ENCODE measurements at regions not wholly inside any gene's neighbourhood (a gene's known extent, or its start where the extent isn't known, plus 50 kb on each side); places are given as distances from the start of the nearest gene placed in this dataset.

GRCh38 chr12:45634273-45634917 lies 95.1 kb upstream of the ARID2 start:
- no peak for DNase-seq

- no peak for DNase-seq
Observed at GRCh38 chr12:45637242-45637641, 92.3 kb upstream of the ARID2 start.

- DNase-seq: no peak
Observed at GRCh38 chr12:45637706-45638105, 91.8 kb upstream of the ARID2 start.

GRCh38 chr12:45638386-45638785 lies 91.1 kb upstream of the ARID2 start:
- no peak for DNase-seq

DNA sequence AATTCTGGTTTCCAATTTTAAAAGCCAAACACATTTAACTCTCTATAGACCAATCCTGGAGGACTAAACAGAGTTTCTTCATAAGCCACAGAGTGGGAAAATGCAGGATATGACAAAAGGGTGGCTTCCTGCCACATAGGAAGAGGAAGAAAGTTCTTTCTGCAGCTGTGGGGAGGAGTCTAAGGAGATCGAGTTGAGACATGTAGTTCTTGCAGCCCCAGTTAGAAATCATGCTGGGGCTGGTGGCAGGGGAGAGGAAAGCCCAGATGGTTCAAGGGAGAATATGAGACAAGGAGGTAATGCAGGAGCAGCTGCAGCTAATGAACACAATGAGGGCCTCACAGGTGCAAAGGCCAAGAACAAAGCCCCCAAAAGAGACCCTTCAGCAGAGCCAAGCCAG lies 85.0 kb upstream of the ARID2 start:
- no peak for DNase-seq

DNA sequence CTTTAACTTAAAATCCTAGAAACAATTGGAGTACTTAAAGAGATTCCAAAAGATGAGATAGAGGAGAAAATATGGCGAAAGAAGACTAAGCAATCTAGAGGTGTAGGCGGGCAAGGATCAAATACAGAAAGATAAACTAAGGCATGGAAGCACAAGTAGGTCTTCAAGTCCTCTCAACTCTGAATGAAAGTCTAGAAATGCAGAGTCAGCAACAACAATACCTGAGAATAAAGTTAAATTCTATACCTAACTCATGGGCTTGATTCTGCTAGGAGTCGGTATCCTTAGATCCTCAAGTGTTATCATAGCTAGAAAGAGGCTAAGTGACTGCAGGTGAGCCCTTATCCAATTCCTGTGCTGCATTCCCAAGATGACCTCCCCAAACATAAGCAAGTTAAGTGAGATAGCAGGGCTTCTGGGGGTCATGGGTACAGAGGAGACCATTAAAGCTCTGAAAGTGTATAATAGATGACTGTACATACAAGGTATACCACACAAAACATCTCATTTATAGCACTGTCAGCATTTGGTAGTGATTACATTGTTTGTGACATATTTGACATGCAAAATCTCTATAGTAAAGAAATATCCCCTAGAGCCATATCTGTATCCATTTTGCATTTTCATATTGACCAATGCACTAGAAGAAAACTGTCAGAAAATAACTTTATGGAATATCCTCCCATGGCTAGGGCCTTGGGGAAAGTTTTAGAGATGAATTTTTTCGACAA lies 82.5 kb upstream of the ARID2 start:
- no peak for DNase-seq

GRCh38 chr12:45648070-45648469 lies 81.4 kb upstream of the ARID2 start:
- DNase-seq: no peak

DNA sequence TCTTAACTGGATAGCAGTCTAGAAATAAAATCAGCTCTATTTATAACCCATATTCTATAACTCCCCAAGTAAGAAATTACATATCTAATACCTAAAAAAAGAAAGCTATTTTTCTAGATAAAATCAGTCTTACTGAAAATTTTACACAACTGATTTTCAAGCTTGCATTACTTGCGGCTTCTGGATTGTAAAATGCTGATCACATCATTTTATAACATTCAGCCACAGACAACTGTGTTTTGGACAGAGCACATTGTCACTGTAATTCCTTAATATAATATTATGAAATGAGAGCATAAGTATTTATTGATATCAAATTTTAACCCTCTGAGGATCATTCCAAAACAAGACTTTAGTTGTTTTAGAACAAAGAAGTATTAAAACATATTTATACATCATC lies 78.5 kb upstream of the ARID2 start:
- no peak for DNase-seq

GRCh38 chr12:45654002-45654665 lies 75.4 kb upstream of the ARID2 start:
- DNase-seq: no peak

- DNase-seq: peak; percentile 7
Observed at GRCh38 chr12:45655186-45655585, 74.3 kb upstream of the ARID2 start.

DNA sequence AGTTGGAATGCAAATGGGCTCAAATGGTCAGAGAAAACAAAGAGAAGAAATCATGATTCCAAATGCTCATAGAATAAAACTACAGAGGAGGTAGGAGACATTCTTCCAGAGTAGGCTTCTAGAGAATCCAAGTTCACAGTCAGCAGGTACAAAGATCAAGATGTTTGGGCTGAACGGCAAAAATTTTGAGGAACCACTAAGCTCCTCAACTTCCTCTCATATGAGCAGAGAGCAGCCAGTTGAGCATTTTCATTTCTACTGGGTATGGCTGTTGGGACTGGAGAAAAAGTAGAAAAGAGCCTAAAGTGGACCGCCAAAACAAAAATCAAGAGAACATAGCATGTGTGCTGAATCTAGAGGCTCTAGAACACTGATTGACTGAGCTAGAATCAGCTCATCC lies 73.8 kb upstream of the ARID2 start:
- no peak for DNase-seq

DNA sequence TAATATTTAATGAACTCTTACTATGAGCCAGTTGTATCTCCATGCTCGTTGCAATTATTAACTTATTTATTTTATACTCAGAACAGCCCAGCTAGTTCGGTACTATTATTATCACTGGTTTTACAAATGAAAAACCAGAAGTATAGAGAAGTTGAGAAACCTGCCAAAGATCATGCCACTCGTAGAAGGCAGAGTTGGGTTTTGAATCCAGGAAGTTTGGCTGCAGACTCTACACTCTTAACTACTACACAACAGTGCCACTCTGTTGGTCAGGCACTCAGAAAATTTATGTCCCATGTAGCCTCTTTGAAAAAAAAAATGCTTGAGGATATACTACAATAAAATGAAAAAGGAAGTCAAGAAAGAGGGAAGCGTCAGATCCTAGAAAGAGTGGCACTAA lies 71.5 kb upstream of the ARID2 start:
- DNase-seq: no peak

DNA sequence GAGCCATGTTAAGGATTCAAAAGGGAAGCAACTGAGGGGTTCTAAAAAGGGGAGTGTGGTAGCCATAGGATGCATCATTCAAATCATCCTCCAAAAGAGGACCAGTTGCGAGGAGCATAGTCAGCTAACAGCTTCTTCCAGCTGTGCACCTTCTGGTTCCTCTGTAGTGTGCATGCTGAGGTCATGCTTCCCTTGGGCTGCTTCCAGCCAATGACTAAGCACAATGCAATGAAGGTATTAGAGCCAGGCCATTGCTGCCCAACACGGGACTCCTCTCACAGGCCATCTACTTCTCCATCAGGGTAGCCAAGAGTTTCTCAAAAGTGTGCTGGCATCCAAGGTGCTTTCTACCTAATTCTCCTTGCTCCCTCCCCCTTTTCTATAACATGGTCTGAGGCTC lies 69.2 kb upstream of the ARID2 start:
- no peak for DNase-seq

DNA sequence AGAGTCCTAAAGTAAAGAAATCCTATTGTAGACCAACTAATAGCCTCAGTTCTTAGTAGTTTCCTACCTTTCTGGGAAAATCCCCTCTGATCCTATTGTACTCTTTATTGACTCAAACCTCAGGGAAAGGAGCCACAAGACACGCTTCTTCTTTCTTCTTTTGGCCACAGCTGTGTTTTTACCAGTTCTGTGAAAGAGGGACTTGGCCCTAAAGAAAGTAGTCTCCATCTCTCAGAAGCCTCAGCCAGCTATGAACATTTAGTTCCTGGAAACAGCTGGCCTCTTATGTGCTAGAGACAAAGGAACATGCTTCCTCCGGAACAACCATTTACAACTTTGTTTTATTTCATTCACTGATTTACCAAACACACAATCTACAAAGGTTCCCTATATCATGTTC lies 66.1 kb upstream of the ARID2 start:
- DNase-seq: no peak

DNA sequence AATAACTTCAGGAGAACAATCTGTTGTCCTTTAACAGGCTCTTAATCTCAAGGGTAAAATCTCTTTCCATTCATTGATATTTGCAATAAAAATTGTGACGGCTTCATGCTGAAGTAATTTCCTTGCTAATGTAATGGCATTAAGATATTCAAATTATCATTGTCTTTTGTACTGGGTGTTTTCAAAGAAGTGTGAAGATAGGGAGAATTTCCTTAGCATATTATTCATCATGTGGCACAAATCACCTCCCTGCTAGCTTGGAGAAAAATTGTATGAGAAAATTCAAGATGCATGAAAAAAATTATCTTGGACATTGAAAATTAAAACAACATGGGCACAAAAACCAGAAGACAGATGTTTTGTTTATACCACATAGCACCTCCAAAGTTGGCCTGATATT lies 63.6 kb upstream of the ARID2 start:
- DNase-seq: no peak

DNA sequence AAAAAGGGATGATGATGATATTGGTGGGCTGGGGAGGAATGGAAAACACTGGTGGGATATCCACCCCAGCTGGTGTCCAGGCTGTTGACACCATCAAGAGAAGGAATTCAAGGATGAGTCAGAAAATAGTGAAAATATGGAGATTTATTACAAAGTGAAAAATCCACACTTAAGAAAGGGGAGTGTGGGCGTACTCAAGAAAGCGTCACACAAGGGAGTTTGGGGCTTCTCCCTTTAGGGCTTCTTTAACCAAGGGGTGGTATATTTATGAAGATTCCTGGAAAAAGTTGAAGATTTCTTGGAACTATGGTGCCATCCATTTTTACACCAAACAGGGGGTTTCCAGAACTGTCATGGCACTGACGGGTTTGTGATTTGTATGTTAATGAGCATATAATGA lies 63.1 kb upstream of the ARID2 start:
- no peak for DNase-seq

DNA sequence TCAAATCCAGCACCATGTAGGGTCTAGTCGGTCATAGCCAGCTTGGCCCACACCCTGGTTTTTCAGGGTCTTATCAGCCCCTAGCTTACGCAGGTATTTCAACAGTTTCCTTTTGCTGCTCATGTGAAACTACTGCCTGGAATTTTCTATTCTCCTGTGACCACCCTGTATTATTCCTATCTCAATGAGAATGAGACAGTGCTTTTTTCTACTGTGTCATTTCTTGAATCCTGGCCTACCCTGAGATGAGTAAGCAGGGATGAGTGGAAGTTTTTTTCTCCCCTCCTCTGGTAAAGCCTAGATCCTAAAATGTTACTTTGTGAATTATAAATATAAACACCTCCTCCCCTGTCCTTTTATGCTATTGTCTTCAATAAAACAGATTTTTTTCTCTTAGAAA lies 62.7 kb upstream of the ARID2 start:
- DNase-seq: no peak

- DNase-seq: no peak
Observed at GRCh38 chr12:45667761-45668160, 61.7 kb upstream of the ARID2 start.

GRCh38 chr12:45668641-45669040 lies 60.9 kb upstream of the ARID2 start:
- DNase-seq: no peak

- no peak for DNase-seq
Observed at GRCh38 chr12:45669093-45669492, 60.4 kb upstream of the ARID2 start.

GRCh38 chr12:45669792-45670191 lies 59.7 kb upstream of the ARID2 start:
- DNase-seq: no peak

DNA sequence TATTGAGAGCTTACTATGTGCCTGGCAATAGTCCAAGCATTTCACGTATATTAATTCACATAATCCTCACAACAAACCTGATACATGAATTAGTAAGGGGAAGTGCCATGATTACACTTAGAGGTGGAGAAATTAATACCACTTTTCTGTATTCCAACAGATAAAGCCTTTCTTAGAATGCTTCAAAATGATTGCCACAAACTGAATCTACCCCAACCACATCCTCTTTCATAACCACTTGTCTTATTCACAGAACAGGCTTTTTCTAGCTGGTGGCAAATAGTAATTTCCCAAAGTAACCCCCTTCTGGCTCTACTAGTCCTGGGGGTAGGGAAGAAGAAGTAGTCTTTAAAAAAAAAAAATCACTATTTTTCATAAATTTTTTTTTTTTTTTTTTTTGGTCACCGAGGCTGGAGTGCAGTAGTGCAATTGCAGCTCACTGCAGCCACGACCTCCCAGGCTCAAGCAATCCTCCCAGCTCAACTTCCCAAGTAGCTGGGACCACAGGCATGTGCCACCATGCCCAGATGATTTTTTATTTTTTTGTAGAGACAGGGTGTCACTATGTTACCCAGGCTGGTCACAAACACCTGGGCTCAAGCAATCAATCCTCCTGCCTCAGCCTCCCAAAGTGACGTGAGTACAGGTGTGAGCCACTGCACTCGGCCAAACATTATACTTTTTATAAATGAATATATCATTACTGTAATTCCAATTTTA lies 59.0 kb upstream of the ARID2 start:
- DNase-seq: no peak

- DNase-seq: no peak
Observed at GRCh38 chr12:45671254-45671653, 58.3 kb upstream of the ARID2 start.
